Activated naive CD4-positive, alpha-beta T cell treated with anti-CD3 and anti-CD28 coated beads, Interleukin-2, amount 50 U/mL, for 72 hours (primary cell): ENCODE measurements at regions not wholly inside any gene's neighbourhood (a gene's known extent, or its start where the extent isn't known, plus 50 kb on each side); places are given as distances from the start of the nearest gene placed in this dataset.
"Not testable (repeated sequence)": the region's sequence is repeated elsewhere in the genome, so short reads cannot be mapped to it uniquely, and the experiment has no call there.

ENCODE experiments used
- ATAC-seq, 2 donors: fragments of 150-1000 bp; cut with Tn5 transposase; 2 replicates each; pipeline ENCODE4 v1.10.0; 2021; ENCODE audit warnings: mild to moderate bottlenecking in 2 of 2, moderate library complexity in 2 of 2
- DNase-seq, 2 donors: peaks; one replicate each; pipeline ENCODE4 v3.0.0; 2021 to 2022; ENCODE audit warnings: low spot score in 2 of 2
- H3K27ac Mint-ChIP-seq, 2 donors: one replicate each; pipeline ENCODE4 v1.8.0; 2022; ENCODE audit warnings: mild to moderate bottlenecking in 2 of 2, mixed read lengths in 2 of 2
- H3K36me3 Mint-ChIP-seq, 2 donors: one replicate each; pipeline ENCODE4 v1.8.0; 2022; ENCODE audit warnings: mixed read lengths in 2 of 2
- H3K9me3 Mint-ChIP-seq, 2 donors: one replicate each; pipeline ENCODE4 v1.8.0; 2022; ENCODE audit warnings: mixed read lengths in 2 of 2

DNA sequence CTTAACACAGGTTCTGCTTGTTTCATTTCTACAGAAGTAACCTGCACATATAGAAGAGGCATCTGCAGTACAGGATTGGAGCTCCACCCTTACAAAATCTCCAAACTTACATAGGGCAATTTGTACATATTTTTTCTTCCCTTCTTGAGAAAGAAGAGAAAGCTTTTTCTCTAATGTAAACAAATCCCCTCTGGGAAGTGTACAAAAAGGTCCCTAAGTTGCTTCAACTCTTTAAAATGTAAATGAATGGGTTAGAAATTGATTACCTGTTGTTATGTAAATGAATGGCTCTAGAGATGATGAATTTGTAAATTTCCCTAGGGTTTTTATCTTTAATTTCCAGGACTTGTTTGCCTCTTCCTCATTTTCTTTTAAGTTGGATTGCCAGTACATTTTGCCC lies 1183.7 kb downstream of the MRPL39 start:
- no peak for ATAC-seq
- peaks cover 15 to 21% of the 10 kb centered on the region in 2 donors for H3K36me3 Mint-ChIP-seq
- H3K27ac Mint-ChIP-seq = no peak overlapping the region

DNA sequence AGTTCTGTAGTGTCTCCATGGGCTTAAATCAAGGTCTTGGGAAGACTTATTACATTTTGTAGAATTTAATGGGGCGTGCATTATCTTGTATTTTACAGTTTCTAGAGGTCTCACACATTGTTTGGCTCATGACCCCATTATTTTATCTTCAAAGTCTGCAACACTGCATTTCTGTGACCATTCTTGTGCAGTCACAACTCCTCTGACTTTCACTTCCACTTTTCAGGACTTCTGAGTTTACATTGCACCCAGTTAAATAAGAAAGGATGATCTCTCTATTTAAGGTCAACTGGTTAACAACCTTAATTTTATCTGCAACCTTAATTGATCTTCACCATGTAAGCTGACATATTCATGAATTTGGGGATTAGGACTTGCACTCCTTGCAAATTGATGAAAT lies 1186.6 kb downstream of the MRPL39 start:
- ATAC-seq = no peak
- Mint-ChIP-seq H3K36me3 (peaks cover 13 to 15% of the 10 kb centered on the region in 2 donors), H3K9me3 (peaks cover 13 to 18% of the 10 kb centered on the region in 2 donors), H3K27ac (no peak overlapping the region)
- no peak for DNase-seq

More for the DNA sequence above, 1183.7 kb downstream of the MRPL39 start:
- no peak for DNase-seq
- peaks cover 10 to 12% of the 10 kb centered on the region in 2 donors for H3K9me3 Mint-ChIP-seq

DNA sequence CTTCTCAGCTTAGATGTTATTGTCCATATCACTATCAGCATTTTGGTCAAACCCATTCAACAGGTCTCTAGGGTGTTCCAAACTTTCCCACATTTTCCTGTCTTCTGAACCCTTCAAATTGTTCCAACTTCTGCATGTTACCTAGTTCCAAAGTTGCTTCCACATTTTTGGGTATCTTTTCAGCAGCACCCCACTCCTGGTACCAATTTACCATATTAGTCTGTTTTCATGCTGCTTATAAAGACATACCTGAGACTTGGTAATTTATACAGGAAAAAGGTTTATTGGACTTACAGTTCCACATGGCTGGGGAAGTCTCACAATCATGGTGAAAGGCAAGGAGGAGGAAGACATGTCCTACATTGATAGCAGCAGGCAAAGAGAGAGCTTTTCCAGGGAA lies 1187.6 kb downstream of the MRPL39 start:
- Mint-ChIP-seq H3K9me3 (peaks cover 13 to 18% of the 10 kb centered on the region in 2 donors), H3K36me3 (peaks cover 13 to 15% of the 10 kb centered on the region in 2 donors)
- H3K27ac Mint-ChIP-seq, DNase-seq, ATAC-seq: not testable (repeated sequence)

DNA sequence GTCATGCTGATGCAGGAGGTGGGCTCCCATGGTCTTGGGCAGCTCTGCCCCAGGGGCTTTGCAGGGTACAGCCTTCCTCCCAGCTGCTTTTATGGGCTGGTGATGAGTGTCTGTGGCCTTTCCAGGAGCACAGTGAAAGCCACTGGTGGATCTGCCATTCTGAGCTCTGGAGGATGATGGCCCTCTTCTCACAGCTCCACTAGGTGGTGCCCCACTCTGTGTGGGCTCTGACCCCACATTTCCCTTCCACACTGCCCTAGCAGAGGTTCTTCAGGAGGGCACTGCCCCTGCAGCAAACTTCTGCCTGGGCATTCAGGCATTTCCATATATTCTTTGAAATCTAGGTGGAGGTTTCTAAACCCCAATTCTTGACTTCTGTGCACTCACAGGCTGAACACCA lies 1188.6 kb downstream of the MRPL39 start:
- DNase-seq (no peak), ATAC-seq (no peak)
- H3K27ac Mint-ChIP-seq = no peak overlapping the region
- H3K9me3 Mint-ChIP-seq = peaks cover 13 to 18% of the 10 kb centered on the region in 2 donors
- H3K36me3 Mint-ChIP-seq = peaks cover 13 to 15% of the 10 kb centered on the region in 2 donors

DNA sequence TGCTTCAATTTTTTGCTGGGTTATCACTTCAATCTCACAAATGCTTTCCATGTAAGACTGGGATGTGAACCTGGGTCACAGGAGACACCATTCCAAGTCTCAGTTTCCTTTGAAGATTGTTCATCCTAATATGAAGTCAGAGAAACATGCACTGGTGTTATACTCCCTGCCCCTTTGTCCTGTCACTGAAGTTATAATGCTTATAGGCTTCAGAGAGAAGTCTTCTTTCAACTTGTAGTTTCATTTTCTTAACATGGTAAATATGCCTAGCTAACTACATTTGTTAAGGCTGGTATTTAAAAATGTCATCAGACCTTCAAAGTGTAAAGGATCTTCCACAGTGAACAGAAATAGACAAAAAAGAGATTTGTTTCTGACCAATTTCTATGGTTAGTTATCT lies 1195.9 kb downstream of the MRPL39 start:
- DNase-seq (no peak), ATAC-seq (no peak)
- Mint-ChIP-seq H3K9me3 (no peaks in the 10 kb centered on the region), H3K27ac (no peak overlapping the region), H3K36me3 (no peaks in the 10 kb centered on the region)

DNA sequence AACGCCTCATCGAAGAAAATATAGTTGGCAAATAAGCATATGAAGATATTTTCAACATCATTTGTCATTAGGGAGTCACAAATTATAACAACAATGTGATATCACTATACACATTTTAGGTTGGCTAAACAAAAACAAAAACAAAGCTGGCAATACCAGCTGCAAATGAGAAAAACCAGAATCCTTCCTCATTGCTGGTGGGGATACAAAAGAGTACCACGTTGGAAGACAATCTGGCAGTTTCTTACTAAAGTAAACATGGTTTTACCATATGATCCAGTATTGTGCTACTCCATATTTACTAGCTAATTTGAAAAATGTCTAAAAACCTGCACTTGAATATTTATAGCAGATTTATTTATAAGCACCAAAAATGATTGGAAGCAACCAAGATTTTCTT lies 1204.1 kb downstream of the MRPL39 start:
- Mint-ChIP-seq H3K9me3 (no peaks in the 10 kb centered on the region), H3K36me3 (no peaks in the 10 kb centered on the region), H3K27ac (no peak overlapping the region)
- DNase-seq = no peak
- ATAC-seq = no peak

DNA sequence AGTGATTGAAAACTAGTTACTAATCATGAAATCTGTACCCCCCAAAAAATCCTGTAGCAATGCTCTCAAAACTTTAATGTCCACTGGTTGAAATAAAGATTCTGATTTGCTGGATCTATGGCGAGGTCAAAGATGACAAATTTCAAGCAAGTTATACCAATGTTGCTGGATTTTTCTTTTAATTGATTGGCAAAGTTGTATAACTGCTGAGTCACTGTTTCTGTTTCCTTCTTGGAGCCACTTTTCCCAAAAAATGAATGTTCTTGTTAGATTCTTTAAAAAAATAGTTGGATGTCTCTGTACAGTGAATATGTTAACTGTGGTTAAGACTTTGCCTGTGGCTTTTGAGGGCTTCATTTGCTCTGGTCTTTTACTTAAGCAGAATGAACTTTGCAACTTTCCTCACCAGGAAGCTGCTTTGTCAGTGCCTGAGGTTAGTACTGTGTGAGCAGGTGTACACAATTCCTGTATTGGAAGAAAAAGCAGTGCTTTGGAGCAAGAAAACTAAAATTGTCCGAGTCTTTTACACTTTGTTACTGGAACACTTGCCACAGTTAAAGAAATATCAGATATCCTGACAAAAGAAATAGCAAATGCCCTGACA lies 1211.9 kb downstream of the MRPL39 start:
- no peak for ATAC-seq
- H3K36me3 Mint-ChIP-seq = no peaks in the 10 kb centered on the region
- DNase-seq = no peak
- H3K9me3 Mint-ChIP-seq = peaks cover 0 to 3% of the 10 kb centered on the region in 2 donors
- H3K27ac Mint-ChIP-seq = no peak overlapping the region

DNA sequence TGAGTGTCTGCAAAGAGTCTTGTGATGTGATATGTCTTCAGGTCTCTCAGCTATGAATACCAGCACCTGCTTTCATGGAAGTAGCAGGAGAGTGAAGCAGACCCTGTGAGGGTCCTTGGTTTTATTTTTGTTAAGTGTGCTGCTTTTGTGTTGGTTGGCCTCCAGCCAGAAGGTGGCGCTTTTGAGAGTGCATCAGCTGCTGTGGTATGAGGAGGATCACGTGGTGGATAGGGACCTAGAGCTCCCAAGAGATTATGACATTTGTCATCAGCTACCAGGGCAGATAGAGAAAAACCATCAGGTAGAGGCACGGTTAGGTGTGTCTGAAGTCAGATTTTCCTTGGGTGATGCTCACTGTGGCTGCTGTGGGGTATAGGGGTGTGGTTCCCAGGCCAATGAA lies 1232.1 kb downstream of the MRPL39 start:
- H3K9me3 Mint-ChIP-seq = no peaks in the 10 kb centered on the region
- DNase-seq (peak in 1 of 2 donors; percentile 19), ATAC-seq (peak; percentile 34 to 37)
- no peak overlapping the region for H3K27ac Mint-ChIP-seq
- no peaks in the 10 kb centered on the region for H3K36me3 Mint-ChIP-seq

DNA sequence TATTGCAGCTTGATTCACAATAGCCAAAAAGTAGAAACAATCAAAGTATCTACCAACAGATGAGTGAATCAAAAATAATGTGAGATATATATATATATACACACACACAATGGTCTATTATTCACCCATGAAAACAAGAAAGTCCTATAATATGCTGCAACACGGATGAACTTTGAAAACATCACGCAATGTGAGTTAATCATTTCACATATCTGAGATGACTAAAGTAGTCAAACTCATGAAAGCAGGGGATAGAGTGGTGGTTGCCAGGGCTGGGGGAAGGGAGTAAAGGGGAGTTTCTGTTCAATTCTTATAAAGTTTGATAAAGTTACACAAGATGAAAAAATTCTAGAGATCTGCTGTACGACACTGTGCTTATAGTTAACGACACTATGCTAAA lies 1234.8 kb downstream of the MRPL39 start:
- ATAC-seq = no peak
- DNase-seq = no peak
- H3K36me3 Mint-ChIP-seq = no peaks in the 10 kb centered on the region
- H3K27ac Mint-ChIP-seq = no peak overlapping the region
- H3K9me3 Mint-ChIP-seq = no peaks in the 10 kb centered on the region

DNA sequence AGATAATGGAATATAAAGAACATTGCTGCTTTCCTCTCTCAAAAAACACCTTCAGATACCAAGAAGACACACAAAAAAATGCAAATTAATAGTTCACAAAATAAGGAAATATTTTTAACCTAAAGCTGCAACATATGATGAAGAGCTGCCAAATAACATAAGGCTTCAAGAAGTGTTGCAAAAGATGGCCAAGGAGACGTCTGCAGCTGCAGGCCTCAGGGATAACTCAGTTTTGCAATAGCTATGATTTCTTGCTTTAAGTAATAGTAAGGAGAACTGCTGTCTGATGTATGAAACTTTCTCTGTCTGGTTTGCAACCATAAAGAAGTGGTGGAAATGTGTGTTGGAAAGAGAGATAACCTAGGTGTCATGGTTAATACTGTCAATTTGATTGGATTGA lies 1237.5 kb downstream of the MRPL39 start:
- no peaks in the 10 kb centered on the region for H3K9me3 Mint-ChIP-seq
- ATAC-seq (no peak), DNase-seq (no peak)
- H3K27ac Mint-ChIP-seq = no peak overlapping the region
- no peaks in the 10 kb centered on the region for H3K36me3 Mint-ChIP-seq

DNA sequence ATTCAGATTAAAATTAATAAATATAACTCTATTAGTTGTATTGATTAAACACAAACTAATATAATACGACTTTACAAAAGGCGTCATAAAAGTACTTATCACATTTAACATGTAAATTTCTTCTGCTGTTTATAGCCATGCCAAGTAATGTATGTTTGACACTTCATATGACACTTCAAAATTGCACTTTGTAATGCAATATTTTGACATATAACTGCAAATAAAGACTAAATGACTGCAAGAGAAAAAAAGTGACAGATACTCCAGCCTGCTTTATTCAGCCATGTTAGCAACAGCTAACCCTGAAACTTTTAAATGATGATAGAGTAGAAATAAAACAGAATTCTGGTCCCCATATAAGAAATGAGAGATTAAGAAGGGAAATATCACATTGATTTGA lies 1238.0 kb downstream of the MRPL39 start:
- no peak for DNase-seq
- no peak for ATAC-seq
- Mint-ChIP-seq H3K36me3 (no peaks in the 10 kb centered on the region), H3K9me3 (no peaks in the 10 kb centered on the region), H3K27ac (no peak overlapping the region)

DNA sequence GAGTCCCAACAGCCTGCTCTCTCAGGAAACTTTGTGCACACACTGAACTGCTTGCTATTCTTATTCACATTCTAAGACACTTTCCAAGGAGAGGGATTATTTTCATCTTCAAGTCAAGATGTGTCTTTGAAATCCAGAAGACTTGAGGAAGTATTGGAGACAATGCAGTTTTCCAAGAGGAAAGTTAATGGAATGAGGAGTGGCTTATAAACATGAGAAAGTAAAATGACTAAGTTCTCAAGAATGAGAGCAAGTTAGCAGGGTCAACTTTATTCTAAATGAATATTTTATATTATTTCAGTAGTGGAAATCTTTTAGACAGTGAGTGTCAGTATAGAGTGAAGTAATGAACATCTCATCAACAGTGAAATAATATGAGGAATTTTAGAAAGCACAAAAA lies 1239.3 kb downstream of the MRPL39 start:
- no peak for ATAC-seq
- Mint-ChIP-seq H3K27ac (no peak overlapping the region), H3K36me3 (no peaks in the 10 kb centered on the region), H3K9me3 (no peaks in the 10 kb centered on the region)
- DNase-seq = no peak

DNA sequence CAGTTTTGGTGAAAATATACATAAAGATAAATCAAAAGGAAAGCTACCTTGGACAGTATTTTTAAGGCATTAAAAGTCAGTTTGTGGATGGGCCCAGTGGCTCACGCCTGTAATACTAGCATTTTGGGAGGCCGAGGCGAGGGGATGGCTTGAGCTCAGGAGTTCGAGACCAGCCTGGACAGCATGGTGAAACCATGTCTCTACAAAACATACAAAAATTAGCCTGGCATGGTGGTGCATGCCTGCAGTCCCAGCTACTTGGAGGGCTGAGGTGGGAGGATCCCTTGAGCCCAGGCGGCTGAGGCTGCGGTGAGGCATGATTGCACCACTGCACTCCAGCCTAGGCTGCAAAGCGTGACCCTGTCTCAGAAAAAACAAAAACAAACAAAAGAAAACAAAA lies 1253.8 kb downstream of the MRPL39 start:
- no peak overlapping the region for H3K27ac Mint-ChIP-seq
- ATAC-seq = no peak

DNA sequence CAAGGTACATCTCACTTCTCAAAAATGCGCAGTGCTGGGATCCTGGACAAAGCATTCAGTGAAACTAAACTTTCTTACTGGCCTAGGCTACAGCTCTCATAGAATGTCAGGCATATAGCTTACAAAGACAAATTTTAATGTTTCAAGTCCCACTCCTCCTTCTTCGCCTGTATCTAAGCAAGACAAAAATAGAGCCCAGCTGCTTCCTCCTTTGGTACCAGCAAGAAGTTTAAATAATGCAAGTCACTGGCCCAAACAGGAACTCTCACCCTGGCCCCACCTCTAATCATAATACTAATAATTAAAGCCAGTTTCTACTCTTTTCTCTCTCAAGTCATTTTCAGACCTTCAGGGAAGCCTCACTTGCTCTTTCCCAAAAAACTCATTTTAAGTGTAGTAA lies 1267.9 kb downstream of the MRPL39 start:
- no peak for ATAC-seq
- H3K27ac Mint-ChIP-seq = no peak overlapping the region
- DNase-seq = no peak
- H3K9me3 Mint-ChIP-seq = peaks cover 4 to 6% of the 10 kb centered on the region in 2 donors
- no peaks in the 10 kb centered on the region for H3K36me3 Mint-ChIP-seq

More for the DNA sequence above, 1253.8 kb downstream of the MRPL39 start:
- no peaks in the 10 kb centered on the region for H3K36me3 Mint-ChIP-seq
- no peaks in the 10 kb centered on the region for H3K9me3 Mint-ChIP-seq
- no peak for DNase-seq

DNA sequence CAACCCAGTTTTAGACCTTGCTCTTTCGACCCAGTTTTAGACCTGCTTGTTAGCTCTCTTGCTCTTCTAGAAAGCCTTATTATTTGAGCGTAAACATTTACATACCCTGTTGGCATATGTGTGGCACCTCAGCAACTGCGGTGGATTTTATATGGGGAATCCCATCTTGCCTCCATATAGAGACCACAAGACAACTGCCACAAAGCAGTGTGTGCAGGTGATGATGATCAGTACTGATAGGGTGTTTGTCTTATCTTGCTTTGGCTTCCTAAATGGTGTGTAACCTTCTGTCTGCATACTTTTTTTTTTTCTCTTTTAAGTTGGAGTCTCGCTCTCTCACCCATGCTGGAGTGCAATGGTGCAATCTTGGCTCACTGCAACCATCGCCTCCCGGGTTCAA lies 1270.8 kb downstream of the MRPL39 start:
- H3K9me3 Mint-ChIP-seq = peaks cover 4 to 6% of the 10 kb centered on the region in 2 donors
- no peaks in the 10 kb centered on the region for H3K36me3 Mint-ChIP-seq
- H3K27ac Mint-ChIP-seq = no peak overlapping the region
- DNase-seq (no peak), ATAC-seq (no peak)

DNA sequence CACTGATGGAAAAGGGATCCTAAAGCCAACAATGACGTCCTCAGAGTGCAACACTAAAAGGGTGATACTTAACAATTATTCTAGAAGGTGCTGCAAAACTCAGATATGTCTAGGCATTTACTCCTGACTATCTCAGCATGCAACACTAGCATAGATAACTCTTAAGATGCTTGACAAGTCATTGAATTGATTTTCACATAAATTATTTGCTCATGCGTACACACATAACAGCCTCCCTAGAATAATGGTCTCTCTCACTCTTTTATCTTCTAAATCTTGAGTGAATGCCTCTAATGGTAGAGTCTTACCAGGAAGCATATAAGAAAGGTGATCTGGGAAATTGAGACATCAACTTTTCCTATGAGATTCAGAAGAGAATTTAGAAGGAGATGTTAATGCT lies 1283.7 kb downstream of the MRPL39 start:
- DNase-seq (no peak), ATAC-seq (no peak)
- Mint-ChIP-seq H3K27ac (no peak overlapping the region), H3K36me3 (no peaks in the 10 kb centered on the region), H3K9me3 (no peaks in the 10 kb centered on the region)

DNA sequence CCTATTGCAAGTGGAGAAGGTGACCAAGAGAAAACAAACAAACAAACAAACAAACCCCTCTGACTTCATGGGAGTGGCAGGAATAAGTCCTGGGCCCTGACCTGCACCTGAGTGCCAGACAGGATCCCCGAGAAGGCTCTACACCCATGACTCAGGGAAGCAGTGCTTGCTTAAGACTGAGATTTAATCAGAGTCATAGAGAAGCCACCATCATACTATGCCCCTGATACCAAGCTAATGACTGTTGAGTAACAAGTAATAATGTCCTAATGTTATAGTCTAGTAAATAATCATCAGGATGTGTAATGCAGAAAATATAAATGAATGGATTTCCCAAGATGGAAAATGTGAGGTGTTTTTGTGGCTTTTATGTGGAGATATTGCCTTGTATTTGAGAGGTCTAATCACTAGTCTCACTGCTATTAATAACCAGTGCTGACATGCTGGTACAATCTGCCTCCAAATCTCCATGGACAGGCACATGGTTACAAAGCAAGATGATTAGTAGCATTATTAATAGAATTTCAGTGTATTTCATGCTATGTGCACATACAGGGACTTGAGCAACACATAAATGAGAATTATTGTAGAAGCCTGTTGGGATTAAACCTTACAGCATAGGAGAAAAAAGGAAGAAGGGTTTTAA lies 1290.9 kb downstream of the MRPL39 start:
- ATAC-seq (no peak), DNase-seq (no peak)
- H3K27ac Mint-ChIP-seq = no peak overlapping the region
- no peaks in the 10 kb centered on the region for H3K9me3 Mint-ChIP-seq
- H3K36me3 Mint-ChIP-seq = no peaks in the 10 kb centered on the region

DNA sequence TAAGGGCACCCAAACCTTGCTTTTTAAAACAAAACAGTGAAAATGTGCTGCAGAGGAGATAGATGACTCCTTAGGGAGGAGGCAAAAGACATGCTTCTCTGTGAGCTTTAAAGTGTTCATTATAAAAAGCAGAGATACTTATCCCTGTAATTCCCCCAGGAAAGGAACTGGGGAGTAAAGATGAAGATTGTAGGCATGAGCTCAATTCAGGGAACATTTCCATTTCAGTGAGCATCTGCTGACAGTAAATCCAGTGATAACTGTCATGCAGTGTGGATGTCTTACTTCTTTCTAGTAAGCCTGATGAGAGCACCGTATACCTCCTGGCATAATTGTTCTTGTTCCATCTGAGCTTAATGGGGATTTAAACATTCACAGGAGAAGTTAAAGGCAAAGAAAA lies 1296.5 kb downstream of the MRPL39 start:
- DNase-seq (no peak), ATAC-seq (no peak)
- Mint-ChIP-seq H3K9me3 (peaks cover 0 to 7% of the 10 kb centered on the region in 2 donors), H3K27ac (no peak overlapping the region), H3K36me3 (no peaks in the 10 kb centered on the region)
